Stimulated activated CD8-positive, alpha-beta memory T cell treated with anti-CD3 and anti-CD28 coated beads, Interleukin-7, amount 100 ng/mL, for 48 hours (primary cell): ENCODE measurements at regions not wholly inside any gene's neighbourhood (a gene's known extent, or its start where the extent isn't known, plus 50 kb on each side); places are given as distances from the start of the nearest gene placed in this dataset.

Experiments used
- DNase-seq, 2 donors: peaks; one replicate each; pipeline ENCODE4 v3.0.0-alpha.2; 2020; ENCODE audit warnings: low read depth in 1 of 2; ENCODE audit errors: extremely low read depth in 1 of 2

- DNase-seq = no peak
Measured at GRCh38 chr4:171759274-171759673, 53.9 kb upstream of the GALNTL6 start.

- DNase-seq = no peak
Measured at GRCh38 chr4:171751538-171751937, 61.7 kb upstream of the GALNTL6 start.

DNA sequence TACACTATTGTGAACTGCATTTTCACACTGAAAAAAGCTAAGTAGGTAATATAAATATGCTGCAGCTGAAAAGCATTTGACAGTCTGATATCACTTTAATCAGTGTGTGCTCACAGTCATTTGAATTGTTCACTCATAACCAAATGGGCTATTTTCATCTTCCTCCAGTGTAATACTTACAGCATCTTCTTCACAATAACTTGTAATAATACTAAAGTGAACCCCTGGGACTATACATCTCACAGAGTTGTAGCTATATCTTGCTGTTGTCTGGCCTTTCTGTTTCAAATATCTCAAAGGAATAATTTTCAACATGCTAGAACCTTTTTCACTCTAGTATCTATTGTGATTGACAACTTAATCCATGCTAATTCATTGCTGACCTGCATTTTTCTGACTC, 66.8 kb upstream of the GALNTL6 start:
- DNase-seq = no peak

DNA sequence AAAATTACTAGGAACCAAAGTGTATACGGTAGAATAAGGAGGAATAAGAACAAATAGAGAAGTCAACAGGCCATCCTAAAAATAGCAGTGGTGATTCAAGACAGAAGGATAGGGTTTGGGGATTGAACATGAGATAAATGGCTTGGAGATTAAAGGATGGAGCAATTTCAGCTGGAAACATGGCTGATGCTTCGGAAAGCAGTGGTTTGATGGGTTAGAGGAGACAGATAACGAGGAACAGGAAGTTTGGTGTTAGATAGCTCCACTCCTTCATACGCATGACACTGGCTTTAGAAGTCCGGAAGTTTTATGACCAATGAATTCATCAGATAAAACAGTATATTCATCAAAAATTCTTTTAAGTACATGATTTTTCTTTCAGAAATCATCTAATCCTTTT, 70.8 kb upstream of the GALNTL6 start:
- DNase-seq = no peak

DNA sequence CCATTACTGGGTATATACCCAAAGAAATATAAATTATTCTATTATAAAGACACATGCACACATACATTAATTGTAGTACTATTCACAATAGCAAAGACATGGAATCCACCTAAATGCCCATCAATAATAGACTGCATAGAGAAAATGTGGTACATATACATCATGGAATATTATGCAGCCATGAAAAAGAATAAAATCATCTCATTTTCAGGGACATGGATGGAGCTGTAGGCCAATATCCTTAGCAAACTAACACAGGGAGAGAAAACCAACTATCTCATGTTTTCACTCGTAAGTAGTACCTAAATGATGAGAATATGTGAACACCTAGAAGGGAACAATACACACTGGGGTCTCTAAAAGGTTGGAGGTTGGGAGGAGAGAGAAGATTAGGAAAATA, 86.0 kb upstream of the GALNTL6 start:
- DNase-seq = no peak

- DNase-seq = no peak
Measured at GRCh38 chr4:171721937-171722336, 91.3 kb upstream of the GALNTL6 start.

DNA sequence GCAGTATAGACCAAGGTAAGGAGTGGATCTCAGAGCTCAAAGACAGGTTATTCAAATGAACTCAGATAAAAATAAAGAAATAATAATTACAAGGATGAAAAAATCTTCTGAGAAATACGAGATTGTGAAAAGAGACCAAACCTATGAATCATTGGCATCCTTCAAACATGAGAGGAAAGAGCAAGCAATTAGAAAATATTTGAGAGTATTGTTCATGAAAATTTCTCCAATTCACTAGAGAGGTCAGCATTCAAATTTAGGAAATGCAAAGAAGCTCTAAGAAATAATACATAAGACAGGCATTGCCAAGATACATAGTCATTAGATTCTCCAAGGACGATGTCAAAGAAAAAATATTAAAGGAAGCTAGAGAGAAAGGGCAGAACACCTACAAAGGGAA, 93.5 kb upstream of the GALNTL6 start:
- no peak for DNase-seq

DNA sequence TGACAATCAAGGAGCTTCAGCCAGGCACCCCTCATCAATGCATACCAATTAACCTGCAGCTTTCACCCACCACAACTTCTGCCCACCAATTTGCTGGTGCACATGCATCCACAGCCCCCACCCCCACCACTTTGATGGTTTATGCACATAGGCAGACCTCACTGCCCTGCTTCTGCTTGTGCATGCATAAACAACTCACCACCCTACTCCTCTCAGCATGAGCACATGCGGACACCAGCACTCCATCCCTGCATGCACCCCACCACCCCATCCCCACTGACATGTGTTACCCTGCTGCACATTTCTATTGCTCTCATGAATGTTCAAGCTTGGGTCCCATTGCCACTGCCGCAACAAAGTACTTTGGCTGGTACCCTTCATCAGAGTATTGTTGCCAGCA, 94.5 kb upstream of the GALNTL6 start:
- DNase-seq = no peak

DNA sequence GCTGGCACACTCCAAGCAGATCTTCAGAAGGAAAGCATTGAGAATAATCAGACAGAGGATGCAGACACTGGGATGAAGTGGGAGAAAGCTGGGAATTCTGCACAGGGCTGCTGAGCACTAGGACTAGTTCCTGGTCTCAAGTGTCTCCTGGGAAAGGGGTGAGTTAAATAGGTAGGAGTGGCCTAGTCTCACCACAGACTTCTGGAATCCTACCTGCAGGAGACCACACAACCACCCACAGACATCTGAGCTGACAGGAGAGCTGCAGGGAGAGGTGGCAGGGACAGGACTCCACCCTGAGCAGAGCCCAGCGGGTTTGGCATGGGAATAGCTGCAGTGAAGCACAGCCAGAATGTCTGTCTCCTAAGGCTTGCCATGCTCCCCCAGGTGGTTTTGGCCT, 95.1 kb upstream of the GALNTL6 start:
- no peak for DNase-seq

- DNase-seq = no peak
Measured at GRCh38 chr4:171717231-171717741, 95.9 kb upstream of the GALNTL6 start.

DNA sequence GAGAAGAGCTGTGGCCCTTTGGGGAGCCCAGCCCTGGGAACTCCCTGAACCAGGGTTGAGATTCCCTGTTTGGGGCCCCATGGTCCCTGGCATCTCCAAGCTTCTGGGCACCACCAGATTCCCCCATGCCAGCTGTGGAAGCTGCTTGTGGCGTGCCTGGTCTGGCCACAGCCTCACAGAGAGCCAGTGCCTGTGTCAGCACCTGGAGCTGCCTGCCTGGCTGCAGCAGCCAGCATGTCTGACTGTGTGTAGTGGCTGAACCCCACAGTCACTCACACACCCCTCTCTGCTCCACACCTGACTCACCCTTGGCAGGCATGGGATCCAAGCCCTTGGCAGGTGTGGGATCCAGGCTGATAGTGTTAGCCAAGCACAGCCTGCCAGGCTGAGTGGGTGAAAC, 97.2 kb upstream of the GALNTL6 start:
- no peak for DNase-seq

- DNase-seq = no peak
Measured at GRCh38 chr4:171714791-171715454, 98.3 kb upstream of the GALNTL6 start.

DNA sequence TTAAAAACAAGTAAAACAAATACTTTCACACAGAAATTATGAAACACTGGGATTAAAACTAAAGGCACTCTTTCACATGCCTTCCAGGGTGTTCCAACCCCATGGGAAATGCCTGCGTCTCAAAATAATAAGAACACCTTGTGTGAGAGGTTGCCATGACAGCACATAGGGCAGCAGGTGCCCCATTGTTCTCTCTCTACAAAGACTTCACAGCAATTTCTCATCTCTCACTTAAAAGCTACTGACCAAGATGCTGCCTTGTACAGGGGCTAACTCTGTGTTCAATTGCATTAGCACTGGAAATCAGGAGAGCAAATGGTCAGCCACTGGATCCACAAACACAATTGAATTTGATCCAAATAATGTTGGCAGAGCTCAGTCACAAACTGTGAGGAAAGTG, 102.5 kb upstream of the GALNTL6 start:
- no peak for DNase-seq

DNA sequence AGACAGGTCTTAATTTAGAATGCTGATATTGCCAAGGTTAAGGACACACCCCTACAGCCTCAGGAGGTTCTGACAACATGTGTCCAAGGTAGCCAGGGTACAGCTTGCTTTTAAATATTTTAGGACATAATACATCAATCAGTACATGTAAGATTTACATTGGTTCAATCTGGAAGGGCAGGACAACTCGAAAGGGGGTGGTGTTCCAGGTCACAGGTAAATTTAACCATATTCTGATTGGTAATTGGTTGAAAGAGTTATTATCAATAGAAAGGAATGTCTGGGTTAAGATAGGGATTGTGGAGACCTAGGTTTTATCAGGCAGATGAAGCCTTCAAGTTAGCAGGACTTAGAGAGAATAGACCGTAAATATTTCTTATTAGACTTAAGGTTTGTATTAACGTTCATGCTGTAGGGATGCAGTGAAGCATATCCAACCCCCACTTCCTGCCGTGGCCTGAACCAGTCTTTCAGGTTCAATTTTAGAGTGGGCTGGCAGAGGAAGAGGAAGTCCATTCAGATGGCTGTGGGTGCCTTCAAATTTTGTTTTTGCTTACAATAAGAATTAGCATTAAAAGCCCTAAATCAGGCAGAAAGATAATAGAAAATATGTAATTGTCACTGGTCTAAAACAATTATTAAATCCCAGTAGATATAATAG, 136.5 kb upstream of the GALNTL6 start:
- no peak for DNase-seq

- no peak for DNase-seq
Measured at GRCh38 chr4:171674781-171675180, 138.4 kb upstream of the GALNTL6 start.

DNA sequence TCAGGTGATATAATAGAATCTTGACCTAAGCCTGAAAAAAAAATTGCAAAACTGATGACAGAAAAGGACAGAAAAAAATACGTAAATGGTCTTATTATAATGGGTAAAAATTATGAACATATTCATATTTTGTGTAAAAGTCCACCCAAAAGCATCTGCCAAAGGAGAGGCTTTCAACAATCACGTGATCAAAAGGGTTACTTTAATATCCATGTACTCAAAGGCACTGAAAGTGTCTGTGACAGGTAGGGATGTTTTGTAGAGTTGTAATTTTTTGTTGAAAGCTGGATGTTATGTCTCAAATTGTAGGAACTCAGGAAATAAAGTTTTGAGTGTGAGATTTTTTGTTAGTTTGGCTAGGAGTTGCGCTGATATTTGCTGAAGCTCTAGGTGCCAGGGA, 144.8 kb upstream of the GALNTL6 start:
- no peak for DNase-seq

DNA sequence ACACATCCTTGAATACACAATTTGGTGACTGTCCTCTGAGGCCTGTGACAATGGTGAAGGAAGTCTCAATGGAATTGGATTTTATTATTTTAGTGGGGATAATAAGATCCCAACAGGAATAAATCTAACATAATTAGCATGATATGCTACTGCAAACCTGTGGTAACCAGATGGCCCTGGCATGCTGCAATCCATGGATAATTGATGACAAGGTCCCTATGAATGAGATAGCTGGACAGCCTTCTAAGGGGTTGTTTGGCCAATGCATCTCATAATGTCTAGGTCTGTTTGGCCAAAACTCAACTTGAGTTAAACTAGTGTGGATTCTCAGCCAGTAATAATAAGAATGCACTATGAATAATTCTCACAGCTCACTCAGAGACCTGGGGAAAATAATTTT, 145.3 kb upstream of the GALNTL6 start:
- DNase-seq = no peak

- DNase-seq = no peak
Measured at GRCh38 chr4:171651071-171651470, 162.1 kb upstream of the GALNTL6 start.

DNA sequence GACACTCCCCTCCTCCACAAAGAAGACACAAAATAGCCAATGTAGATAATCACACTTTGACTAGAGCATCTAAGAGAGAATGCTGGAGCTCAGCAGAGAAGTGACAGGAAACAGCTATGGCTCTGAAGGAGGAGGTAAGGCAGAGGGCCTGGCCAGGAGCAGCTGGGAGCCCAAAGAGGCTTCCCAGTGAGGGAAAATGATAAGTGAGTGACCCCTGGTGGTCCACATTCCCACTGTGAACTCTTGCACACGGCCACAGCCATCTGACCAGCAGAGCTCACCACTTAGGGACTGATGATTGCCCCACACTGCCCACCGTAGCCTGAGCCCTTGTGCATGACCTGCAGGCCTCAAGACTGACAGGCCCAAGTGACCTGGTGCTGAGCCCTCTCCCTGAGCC, 162.7 kb upstream of the GALNTL6 start:
- DNase-seq = no peak

DNA sequence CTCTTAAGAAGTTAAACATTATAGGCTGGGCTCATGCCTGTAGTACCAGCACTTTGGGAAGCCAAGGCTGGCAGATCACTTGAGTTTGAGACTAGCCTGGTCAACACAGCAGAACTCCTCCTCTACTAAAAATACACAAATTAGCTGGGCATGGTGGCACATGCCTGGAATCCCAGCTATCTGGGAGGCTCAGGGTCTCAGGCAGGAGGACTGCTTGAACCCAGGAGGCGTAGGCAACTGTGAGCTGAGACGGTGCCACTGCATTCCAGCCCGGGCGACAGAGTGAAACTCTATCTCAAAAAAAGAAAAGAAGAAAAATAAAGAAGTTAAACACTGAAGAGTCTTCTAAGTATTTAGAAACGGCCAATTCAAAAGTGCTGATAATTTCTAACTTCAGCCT, 164.3 kb upstream of the GALNTL6 start:
- no peak for DNase-seq

- no peak for DNase-seq
Measured at GRCh38 chr4:171646984-171647383, 166.2 kb upstream of the GALNTL6 start.

GRCh38 chr4:171644430-171645057, 168.7 kb upstream of the GALNTL6 start:
- DNase-seq = no peak
